ENCODE measurements at regions not wholly inside any gene's neighbourhood (a gene's known extent, or its start where the extent isn't known, plus 50 kb on each side); places are given as distances from the start of the nearest gene placed in this dataset.
"Not testable (repeated sequence)": the region's sequence is repeated elsewhere in the genome, so short reads cannot be mapped to it uniquely, and the experiment has no call there.

DNA sequence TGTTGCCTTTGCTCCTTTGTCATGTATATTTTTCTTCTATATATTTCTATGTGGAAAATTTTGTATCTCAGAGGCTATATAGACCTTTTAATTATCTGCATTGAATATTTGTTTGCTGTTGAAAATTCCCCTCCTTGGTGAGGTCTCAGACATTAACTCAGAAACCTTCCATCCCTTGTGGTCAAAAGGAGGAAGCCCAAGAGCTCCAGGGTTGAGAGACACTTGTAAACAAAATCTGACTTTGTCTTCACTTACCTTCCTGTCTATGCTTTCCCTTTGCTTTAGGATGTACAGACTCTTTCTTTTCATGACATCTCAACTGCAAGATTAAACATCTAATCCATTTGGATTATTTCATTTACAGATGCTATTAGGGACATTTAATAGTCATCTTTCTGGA is 157.5 kb downstream of the PCDH20 start:
- peaks cover 3 to 4% of the 10 kb centered on the region in 2 donors for H3K9me3 Mint-ChIP-seq
- no peak for ATAC-seq (replicated peaks in 1 of 2)

DNA sequence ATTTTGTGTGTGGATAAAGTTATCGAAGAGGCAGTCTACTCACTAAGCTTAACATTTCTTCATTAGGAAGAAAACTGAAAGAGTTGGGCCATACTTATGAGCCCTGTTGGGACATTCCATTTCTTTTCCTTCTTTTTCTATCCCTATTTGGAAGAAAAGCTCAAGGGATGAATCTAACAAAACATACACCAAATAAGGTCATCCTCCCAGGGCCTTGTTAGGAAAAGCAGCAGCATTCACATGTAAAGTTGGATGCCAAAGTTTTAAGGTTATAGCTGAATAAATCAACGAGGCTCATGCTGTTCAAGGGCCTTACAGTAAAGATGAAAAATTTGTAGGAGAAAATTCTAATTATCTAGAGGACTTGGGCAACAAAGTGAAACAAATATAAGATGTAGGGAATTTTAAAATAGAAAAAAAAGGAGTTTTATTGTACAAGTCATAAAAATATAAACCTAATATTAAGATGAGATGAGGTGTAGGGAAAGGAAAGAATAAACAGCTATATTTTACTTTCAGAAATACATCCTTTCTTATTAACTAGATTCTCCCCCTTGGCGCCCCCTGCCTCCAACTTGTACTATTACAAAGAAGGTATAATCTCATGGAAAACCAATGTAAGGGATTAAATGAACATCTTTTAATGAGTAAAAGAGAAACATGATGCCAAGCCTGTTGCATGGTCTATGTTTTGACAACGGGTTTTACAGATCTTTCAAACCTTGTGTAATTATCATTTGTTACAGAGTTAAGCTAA is 160.4 kb downstream of the PCDH20 start:
- Mint-ChIP-seq H3K27me3 (ENCODE audit: low read depth) (no peaks in the 10 kb centered on the region), H3K36me3 (ENCODE audit: insufficient read depth in 2 of 2) (no peaks in the 10 kb centered on the region), H3K4me1 (ENCODE audit: low read depth) (no peaks in the 10 kb centered on the region), H3K9me3 (peaks cover 4 to 5% of the 10 kb centered on the region in 2 donors), H3K4me3 (no peak overlapping the region), H3K27ac (no peak overlapping the region)
- ATAC-seq (replicated peaks in 1 of 2) = no peak
- no peak for DNase-seq

More for the DNA sequence above, 157.5 kb downstream of the PCDH20 start:
- Mint-ChIP-seq H3K27me3 (ENCODE audit: low read depth) (no peaks in the 10 kb centered on the region), H3K4me1 (ENCODE audit: low read depth) (no peaks in the 10 kb centered on the region), H3K36me3 (ENCODE audit: insufficient read depth in 2 of 2) (no peaks in the 10 kb centered on the region), H3K4me3 (no peak overlapping the region), H3K27ac (no peak overlapping the region)
- DNase-seq = no peak

DNA sequence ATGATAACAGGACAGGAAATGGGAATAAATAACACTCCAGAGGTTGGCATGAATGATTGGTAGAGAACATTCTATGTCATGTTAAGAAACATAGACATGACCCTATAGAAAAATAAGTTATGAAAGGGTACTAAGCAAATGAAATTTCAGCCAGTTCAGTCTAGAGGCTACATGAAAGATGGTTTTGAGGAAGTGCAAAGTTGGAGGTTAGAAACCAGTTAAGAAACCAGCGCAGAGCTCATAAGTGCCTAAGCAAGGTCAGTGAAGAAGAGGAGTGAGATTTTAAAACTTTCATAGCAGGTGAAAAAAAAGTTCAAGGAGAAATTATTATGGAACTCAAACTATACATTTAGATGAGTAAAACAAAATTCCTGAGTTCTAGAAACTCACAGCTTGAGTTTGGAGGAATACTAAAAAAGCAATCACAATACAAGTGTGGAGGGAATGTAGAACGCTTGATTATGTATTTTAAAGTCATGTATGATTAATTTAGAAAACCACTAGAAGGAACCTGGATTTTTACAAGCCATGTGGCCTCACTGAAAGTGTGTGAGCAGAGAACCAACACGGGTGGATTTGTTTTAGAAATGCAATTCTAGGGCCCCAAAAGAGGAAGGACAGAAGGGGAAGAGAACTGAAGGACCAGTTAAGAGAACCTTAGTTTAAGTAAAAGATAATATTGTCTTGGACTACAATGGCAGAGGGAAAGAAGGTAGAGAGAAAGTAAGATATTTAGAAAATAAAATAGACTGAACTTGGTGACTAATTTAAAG is 162.4 kb downstream of the PCDH20 start:
- DNase-seq = no peak
- Mint-ChIP-seq H3K4me3 (no peak overlapping the region), H3K36me3 (ENCODE audit: insufficient read depth in 2 of 2) (no peaks in the 10 kb centered on the region), H3K4me1 (ENCODE audit: low read depth) (no peaks in the 10 kb centered on the region), H3K27me3 (ENCODE audit: low read depth) (no peaks in the 10 kb centered on the region), H3K9me3 (peaks cover 3 to 5% of the 10 kb centered on the region in 2 donors), H3K27ac (no peak overlapping the region)
- ATAC-seq (replicated peaks in 1 of 2) = no peak

DNA sequence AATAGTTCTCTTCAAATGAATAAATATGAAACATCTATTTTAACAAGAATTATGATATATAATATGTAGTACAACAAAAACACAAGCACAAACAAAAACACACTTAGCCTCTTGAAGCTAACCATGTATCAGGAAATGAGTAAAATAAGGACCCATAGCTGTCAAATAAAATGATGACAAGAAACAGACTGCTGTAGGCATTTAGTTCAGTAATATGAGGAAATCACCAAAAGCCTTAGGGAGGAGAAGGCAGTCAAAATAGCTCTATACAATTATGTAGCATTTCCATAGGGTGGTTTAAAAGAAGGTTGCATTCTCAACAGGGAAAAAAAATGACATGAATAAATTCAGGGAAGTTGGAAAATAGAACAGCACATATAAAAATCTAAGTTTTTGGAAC is 163.4 kb downstream of the PCDH20 start:
- Mint-ChIP-seq H3K27ac (no peak overlapping the region), H3K9me3 (peaks cover 2 to 8% of the 10 kb centered on the region in 2 donors), H3K27me3 (ENCODE audit: low read depth) (no peaks in the 10 kb centered on the region), H3K4me1 (ENCODE audit: low read depth) (no peaks in the 10 kb centered on the region), H3K4me3 (no peak overlapping the region), H3K36me3 (ENCODE audit: insufficient read depth in 2 of 2) (no peaks in the 10 kb centered on the region)
- DNase-seq (no peak), ATAC-seq (replicated peaks in 1 of 2) (no peak)

DNA sequence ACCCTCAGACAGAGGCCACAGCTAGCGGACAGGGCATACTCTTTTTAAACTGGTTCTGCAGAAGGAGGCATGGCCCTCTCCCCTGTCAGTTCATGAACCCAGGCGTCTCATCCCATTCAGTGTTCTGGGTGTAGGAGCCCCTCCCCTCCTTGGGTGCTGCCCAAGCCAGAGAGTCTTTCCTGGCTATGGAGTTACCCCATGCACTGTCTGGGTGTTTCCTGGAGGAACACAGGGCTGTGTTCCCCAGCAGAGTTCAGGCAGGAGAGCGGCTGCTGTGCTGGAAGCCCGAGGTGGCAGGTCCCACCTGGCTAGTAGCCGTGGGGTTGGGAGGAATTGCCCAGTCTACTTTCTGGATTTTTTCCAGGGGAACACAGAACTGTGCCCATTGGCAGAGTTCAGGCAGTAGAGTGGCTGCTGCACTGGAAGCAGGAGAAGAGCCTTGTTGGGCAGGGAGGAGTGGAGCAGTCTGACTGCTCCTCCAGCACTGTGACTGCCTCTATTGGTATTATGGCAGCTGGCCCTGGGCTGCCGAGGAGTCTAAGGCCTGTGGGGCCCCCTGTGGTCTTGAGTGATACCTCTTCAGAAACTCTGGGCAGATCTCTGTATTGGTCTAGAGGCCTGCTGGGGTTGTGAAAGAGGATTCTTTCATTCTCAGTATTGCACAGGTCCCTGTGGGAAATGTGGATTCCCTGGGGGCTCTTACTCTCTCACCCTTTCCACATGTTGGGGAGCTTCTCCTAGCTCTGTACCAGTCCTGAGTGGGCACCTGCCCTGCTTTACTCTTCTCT is 168.3 kb downstream of the PCDH20 start:
- Mint-ChIP-seq H3K4me3 (no peak overlapping the region), H3K27ac (no peak overlapping the region), H3K4me1 (ENCODE audit: low read depth) (no peaks in the 10 kb centered on the region), H3K36me3 (ENCODE audit: insufficient read depth in 2 of 2) (no peaks in the 10 kb centered on the region), H3K9me3 (peaks cover 3 to 6% of the 10 kb centered on the region in 2 donors), H3K27me3 (ENCODE audit: low read depth) (no peaks in the 10 kb centered on the region)
- DNase-seq (no peak), ATAC-seq (replicated peaks in 1 of 2) (no peak)

DNA sequence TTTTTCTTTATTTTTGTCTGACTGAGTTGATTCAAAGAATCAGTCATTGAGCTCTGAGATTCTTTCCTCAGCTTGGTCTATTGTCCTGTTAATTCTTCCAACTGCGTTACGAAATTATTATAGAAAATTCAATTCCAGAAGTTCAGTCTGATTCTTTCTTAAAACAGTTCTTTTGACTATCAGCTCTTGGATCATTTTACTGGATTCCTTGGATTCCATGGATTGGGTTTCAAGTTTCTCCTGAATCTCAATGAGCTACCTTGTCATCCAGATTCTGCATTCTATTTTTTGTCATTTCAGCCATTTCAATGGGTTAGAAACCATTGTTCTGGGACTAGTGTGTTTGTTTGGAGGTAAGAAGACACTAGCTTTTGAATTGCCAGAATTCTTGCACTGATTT is 169.3 kb downstream of the PCDH20 start:
- H3K27me3 Mint-ChIP-seq (ENCODE audit: low read depth) = no peaks in the 10 kb centered on the region
- H3K4me1 Mint-ChIP-seq (ENCODE audit: low read depth) = no peaks in the 10 kb centered on the region
- peaks cover 3 to 8% of the 10 kb centered on the region in 2 donors for H3K9me3 Mint-ChIP-seq
- H3K36me3 Mint-ChIP-seq (ENCODE audit: insufficient read depth in 2 of 2) = no peaks in the 10 kb centered on the region
- ATAC-seq (replicated peaks in 1 of 2) (no peak), DNase-seq (no peak)
- no peak overlapping the region for H3K27ac Mint-ChIP-seq
- no peak overlapping the region for H3K4me3 Mint-ChIP-seq

DNA sequence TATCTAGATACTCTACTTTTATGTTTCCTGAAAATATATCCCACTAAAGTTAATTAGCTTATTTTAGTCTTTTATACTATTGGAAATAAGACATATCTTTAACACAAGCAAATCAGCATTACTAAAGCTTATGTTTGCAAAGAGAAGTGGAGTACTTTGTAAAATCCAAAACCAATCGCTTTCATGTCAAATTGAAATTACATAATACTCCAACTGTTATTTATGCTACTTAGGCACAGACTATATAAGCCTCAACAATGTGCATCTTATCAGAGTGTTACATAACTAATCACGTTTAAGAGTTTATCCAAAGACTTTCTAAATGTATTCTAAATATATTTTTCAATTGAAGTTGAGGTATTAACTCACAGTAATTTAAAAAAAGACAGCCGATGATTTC is 200.0 kb downstream of the PCDH20 start:
- DNase-seq (no peak), ATAC-seq (replicated peaks in 1 of 2) (no peak)
- H3K27me3 Mint-ChIP-seq (ENCODE audit: low read depth) = no peaks in the 10 kb centered on the region
- peaks cover 1 to 3% of the 10 kb centered on the region in 2 donors for H3K9me3 Mint-ChIP-seq
- no peaks in the 10 kb centered on the region for H3K4me1 Mint-ChIP-seq (ENCODE audit: low read depth)
- no peak overlapping the region for H3K27ac Mint-ChIP-seq
- H3K36me3 Mint-ChIP-seq (ENCODE audit: insufficient read depth in 2 of 2) = no peaks in the 10 kb centered on the region
- no peak overlapping the region for H3K4me3 Mint-ChIP-seq

DNA sequence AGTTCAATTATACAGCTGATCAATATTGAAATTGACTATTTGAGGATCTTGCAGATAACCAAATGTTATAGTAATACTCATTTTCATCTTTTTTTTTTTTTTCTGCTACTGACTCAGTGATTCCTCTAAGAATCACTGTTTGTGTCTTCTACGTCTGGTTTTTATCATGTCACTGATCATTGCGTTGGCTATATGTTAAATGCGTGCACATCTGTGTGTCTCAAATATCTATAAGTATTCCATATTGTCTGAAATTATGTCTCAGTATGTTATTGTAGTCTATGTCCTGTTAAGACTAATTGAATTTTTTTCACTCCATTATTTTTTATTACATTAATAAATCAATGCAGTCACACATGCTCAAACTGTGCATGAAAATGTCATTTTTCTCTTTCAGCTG is 200.5 kb downstream of the PCDH20 start:
- ATAC-seq (replicated peaks in 1 of 2) = no peak
- DNase-seq = no peak
- Mint-ChIP-seq H3K9me3 (peaks cover 1 to 3% of the 10 kb centered on the region in 2 donors), H3K4me3 (no peak overlapping the region), H3K27me3 (ENCODE audit: low read depth) (no peaks in the 10 kb centered on the region), H3K27ac (no peak overlapping the region), H3K36me3 (ENCODE audit: insufficient read depth in 2 of 2) (no peaks in the 10 kb centered on the region), H3K4me1 (ENCODE audit: low read depth) (no peaks in the 10 kb centered on the region)

DNA sequence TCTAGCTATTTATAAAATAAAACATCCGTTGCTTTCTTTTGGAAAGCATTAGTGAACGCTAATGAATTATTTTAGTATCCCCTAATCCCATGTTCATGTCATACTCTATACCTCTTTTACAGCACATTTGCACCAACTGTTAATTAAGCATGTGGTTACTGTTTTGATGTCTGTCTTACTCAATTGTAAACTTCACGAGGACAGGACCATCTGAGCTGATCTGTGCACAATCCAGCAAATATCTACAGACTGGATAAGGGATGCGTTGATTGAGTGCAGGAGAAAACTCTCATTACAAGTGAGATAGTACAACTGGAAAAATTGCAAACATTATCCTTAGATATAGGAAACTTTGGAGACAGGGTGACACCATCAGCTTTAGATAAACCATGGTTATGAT is 201.1 kb downstream of the PCDH20 start:
- H3K27ac Mint-ChIP-seq = no peak overlapping the region
- no peaks in the 10 kb centered on the region for H3K4me1 Mint-ChIP-seq (ENCODE audit: low read depth)
- no peaks in the 10 kb centered on the region for H3K27me3 Mint-ChIP-seq (ENCODE audit: low read depth)
- no peaks in the 10 kb centered on the region for H3K36me3 Mint-ChIP-seq (ENCODE audit: insufficient read depth in 2 of 2)
- ATAC-seq (replicated peaks in 1 of 2) = no peak
- DNase-seq = no peak
- no peak overlapping the region for H3K4me3 Mint-ChIP-seq
- H3K9me3 Mint-ChIP-seq = peaks cover 1 to 3% of the 10 kb centered on the region in 2 donors

DNA sequence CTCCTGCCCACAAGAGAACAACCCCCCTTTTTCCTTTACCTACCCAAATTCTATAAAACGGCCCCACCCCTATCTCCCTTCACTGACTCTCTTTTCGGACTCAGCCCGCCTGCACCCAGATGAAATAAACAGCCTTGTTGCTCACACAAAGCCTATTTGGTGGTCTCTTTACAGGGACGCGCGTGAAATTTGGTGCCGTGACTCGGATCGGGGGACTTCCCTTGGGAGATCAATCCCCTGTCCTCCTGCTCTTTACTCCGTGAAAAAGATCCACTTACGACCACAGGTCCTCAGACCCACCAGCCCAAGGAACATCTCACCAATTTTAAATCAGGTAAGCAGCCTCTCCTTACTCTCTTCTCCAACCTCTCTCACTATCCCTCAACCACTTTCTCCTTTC is 209.8 kb downstream of the PCDH20 start:
- not testable (repeated sequence) for H3K4me1 Mint-ChIP-seq (ENCODE audit: low read depth); H3K9me3 Mint-ChIP-seq; H3K36me3 Mint-ChIP-seq (ENCODE audit: insufficient read depth in 2 of 2); H3K27ac Mint-ChIP-seq; H3K4me3 Mint-ChIP-seq; DNase-seq; H3K27me3 Mint-ChIP-seq (ENCODE audit: low read depth); ATAC-seq (replicated peaks in 1 of 2)

DNA sequence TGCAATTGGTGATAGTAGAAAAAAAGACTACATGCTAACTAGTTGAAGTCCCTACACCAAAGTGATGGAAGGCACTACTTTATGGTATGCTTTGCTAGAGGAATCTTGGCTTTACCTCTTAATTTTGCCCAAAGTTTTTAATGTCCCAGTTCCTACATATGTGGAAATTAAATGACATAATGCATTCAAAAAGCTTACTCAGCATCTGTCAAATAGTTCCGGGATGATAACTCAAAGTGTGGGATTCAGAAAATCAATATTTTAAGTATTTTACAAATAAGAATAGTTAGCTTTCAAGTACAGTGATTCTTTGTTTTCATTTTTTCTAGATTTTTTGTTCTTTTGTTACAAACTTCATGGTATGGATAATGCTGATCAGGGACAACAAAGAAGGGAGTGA is 211.6 kb downstream of the PCDH20 start:
- Mint-ChIP-seq H3K27ac (no peak overlapping the region), H3K4me1 (ENCODE audit: low read depth) (no peaks in the 10 kb centered on the region), H3K36me3 (ENCODE audit: insufficient read depth in 2 of 2) (no peaks in the 10 kb centered on the region), H3K27me3 (ENCODE audit: low read depth) (no peaks in the 10 kb centered on the region), H3K9me3 (peaks cover 5 to 7% of the 10 kb centered on the region in 2 donors), H3K4me3 (no peak overlapping the region)
- DNase-seq (no peak), ATAC-seq (replicated peaks in 1 of 2) (no peak)

DNA sequence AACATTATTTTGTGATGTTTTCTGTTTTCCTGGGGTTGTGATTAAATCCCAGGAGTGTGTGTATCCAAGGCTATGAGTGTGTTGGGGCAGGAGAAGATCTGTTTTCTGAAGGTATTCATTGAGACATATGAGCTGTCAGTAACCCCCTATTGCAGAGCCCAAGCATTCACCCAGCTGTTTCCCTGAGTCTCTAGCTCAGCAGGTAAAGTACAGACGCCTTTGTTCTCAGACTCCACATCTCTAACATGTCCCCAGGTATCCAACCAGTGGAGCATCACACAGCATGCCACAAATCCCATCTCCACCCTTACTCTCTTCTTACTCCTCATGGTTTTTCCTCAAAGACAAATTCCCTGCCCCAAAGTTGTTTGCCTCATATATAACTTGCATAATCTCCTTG is 213.6 kb downstream of the PCDH20 start:
- no peak for DNase-seq
- ATAC-seq (replicated peaks in 1 of 2) = no peak
- Mint-ChIP-seq H3K9me3 (peaks cover 5 to 7% of the 10 kb centered on the region in 2 donors), H3K36me3 (ENCODE audit: insufficient read depth in 2 of 2) (no peaks in the 10 kb centered on the region), H3K4me3 (no peak overlapping the region), H3K4me1 (ENCODE audit: low read depth) (no peaks in the 10 kb centered on the region), H3K27me3 (ENCODE audit: low read depth) (no peaks in the 10 kb centered on the region), H3K27ac (no peak overlapping the region)

DNA sequence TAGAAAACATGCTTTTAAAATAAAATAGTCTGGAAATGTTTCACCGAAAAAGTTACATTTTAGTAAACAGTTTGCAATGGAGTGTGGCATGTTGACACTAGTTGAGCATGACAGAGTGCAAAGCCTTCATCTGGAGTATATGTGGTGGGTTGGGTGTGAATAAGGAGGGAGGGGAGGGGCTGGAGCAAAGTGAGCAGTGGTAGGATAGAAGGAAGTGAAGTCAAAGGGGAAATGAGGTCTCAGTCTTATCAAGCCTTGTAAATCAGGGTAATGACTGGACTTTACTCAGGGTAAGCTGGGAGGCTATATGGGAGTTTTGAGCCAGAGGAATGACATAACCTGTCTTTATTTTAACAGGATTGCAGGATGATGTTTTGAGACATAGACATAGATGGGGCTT is 222.8 kb downstream of the PCDH20 start:
- no peaks in the 10 kb centered on the region for H3K36me3 Mint-ChIP-seq (ENCODE audit: insufficient read depth in 2 of 2)
- ATAC-seq (replicated peaks in 1 of 2) (no peak), DNase-seq (no peak)
- peaks cover 7% of the 10 kb centered on the region in 2 donors for H3K9me3 Mint-ChIP-seq
- H3K4me1 Mint-ChIP-seq (ENCODE audit: low read depth) = no peaks in the 10 kb centered on the region
- no peak overlapping the region for H3K4me3 Mint-ChIP-seq
- no peak overlapping the region for H3K27ac Mint-ChIP-seq
- H3K27me3 Mint-ChIP-seq (ENCODE audit: low read depth) = no peaks in the 10 kb centered on the region
